ENCODE measurements at regions not wholly inside any gene's neighbourhood (a gene's known extent, or its start where the extent isn't known, plus 50 kb on each side); places are given as distances from the start of the nearest gene placed in this dataset.

DNA sequence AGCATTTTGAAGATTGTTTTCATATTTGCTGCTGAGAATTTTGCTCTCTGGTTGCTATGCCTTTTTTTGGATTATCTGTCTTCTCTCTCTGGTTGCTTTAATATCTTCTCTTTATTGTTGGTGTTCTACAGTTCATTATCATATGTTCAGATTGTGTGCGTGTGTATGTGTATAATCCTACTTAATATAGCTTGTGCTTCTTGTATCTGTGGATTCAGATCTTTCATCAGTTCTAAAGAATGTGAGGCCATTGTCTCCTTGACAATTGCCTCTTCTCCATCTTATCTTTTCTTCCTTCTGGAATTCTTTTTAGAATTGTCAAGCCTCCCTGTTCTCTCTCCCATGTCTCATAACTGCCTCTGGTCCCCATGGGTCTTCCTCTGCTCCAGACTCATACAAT lies 195.4 kb downstream of the CDC5L start:
- Histone ChIP-seq H3K4me3 (ENCODE audit: control insufficient read depth in 2 of 3, extremely low read depth in 1 of 3, insufficient read depth in 2 of 3, low read depth in 1 of 3, low read length in 3 of 3) (no peak overlapping the region), H4K20me1 (ENCODE audit: control insufficient read depth, extremely low read depth, insufficient read depth, low read length) (no peaks in the 10 kb centered on the region), H3K9me1 (ENCODE audit: control insufficient read depth, extremely low read depth, insufficient read depth, low read length) (no peaks in the 10 kb centered on the region), H3K4me2 (ENCODE audit: control insufficient read depth, extremely low read depth, insufficient read depth, low read depth, low read length) (no peak overlapping the region), H3K27me3 (ENCODE audit: control insufficient read depth, extremely low read depth, insufficient read depth, low read length) (peaks cover 4% of the 10 kb centered on the region), H3K4me1 (ENCODE audit: control insufficient read depth, extremely low read depth, insufficient read depth, low read length) (no peaks in the 10 kb centered on the region), H3K79me2 (ENCODE audit: control insufficient read depth, insufficient read depth, low read length) (no peaks in the 10 kb centered on the region), H3K36me3 (ENCODE audit: control insufficient read depth in 2 of 2, extremely low read depth in 1 of 2, insufficient read depth in 2 of 2, low read length in 2 of 2) (no peaks in the 10 kb centered on the region), H3K9me3 (ENCODE audit: control insufficient read depth, low read depth, low read length) (peaks cover 2% of the 10 kb centered on the region), H2AFZ (ENCODE audit: control insufficient read depth, low read length) (no peak overlapping the region), H3K9ac (ENCODE audit: control insufficient read depth, extremely low read depth, insufficient read depth, low read length) (no peak overlapping the region), H3K27ac (ENCODE audit: control insufficient read depth, insufficient read depth, low read length) (no peak overlapping the region)
- DNase-seq (ENCODE audit: low read depth, low spot score) (no peak), FAIRE-seq (no peak)
- dilution Hi-C loops (cut with MboI; ENCODE audit: extremely low pct_ligation_motif_present, low sequenced_read_pairs) = no loop called here
- TF ChIP-seq, protein P1, sequence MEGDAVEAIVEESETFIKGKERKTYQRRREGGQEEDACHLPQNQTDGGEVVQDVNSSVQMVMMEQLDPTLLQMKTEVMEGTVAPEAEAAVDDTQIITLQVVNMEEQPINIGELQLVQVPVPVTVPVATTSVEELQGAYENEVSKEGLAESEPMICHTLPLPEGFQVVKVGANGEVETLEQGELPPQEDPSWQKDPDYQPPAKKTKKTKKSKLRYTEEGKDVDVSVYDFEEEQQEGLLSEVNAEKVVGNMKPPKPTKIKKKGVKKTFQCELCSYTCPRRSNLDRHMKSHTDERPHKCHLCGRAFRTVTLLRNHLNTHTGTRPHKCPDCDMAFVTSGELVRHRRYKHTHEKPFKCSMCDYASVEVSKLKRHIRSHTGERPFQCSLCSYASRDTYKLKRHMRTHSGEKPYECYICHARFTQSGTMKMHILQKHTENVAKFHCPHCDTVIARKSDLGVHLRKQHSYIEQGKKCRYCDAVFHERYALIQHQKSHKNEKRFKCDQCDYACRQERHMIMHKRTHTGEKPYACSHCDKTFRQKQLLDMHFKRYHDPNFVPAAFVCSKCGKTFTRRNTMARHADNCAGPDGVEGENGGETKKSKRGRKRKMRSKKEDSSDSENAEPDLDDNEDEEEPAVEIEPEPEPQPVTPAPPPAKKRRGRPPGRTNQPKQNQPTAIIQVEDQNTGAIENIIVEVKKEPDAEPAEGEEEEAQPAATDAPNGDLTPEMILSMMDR (optimal IDR thresholded peaks at IDR 0.05 in 1 of 3, IDR thresholded peaks at IDR 0.05 in 1 of 3, conservative IDR thresholded peaks at IDR 0.05 in 1 of 3; ENCODE audit: extremely low read depth in 1 of 3, insufficient read depth in 2 of 3, low read length in 3 of 3) = no peak
- no peak for TF ChIP-seq EZH2 (IDR thresholded peaks at IDR 0.05; ENCODE audit: low read length)

DNA sequence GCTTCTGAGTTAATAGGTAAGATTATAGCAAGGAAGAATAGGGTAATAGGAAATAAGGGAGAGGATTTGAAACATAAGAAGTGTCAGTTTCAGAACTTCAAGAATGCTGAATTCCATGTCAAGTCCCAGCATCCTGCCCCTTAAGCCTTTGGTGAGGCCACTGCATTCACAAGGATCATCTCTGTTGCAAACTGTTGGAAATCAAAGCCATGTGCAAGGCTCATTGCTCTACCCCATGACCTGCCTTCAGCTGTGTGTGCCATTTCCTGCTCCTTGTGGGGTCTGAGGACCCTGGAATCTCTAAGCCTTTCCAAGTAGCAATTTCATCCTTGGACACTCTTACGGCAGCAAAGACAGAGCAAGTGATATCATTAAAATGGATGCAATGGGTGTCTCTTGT lies 203.0 kb downstream of the CDC5L start:
- TF ChIP-seq EZH2 (IDR thresholded peaks at IDR 0.05; ENCODE audit: low read length) = no peak
- TF ChIP-seq, protein P1 (optimal IDR thresholded peaks at IDR 0.05 in 1 of 3, IDR thresholded peaks at IDR 0.05 in 1 of 3, conservative IDR thresholded peaks at IDR 0.05 in 1 of 3; ENCODE audit: extremely low read depth in 1 of 3, insufficient read depth in 2 of 3, low read length in 3 of 3) = no peak
- H3K9me1 ChIP-seq (ENCODE audit: control insufficient read depth, extremely low read depth, insufficient read depth, low read length) = no peaks in the 10 kb centered on the region
- no peaks in the 10 kb centered on the region for H3K36me3 ChIP-seq (ENCODE audit: control insufficient read depth in 2 of 2, extremely low read depth in 1 of 2, insufficient read depth in 2 of 2, low read length in 2 of 2)
- no peak overlapping the region for H3K4me2 ChIP-seq (ENCODE audit: control insufficient read depth, extremely low read depth, insufficient read depth, low read depth, low read length)
- H3K4me1 ChIP-seq (ENCODE audit: control insufficient read depth, extremely low read depth, insufficient read depth, low read length) = no peaks in the 10 kb centered on the region
- no peak overlapping the region for H2AFZ ChIP-seq (ENCODE audit: control insufficient read depth, low read length)
- no peaks in the 10 kb centered on the region for H3K79me2 ChIP-seq (ENCODE audit: control insufficient read depth, insufficient read depth, low read length)
- H3K27me3 ChIP-seq (ENCODE audit: control insufficient read depth, extremely low read depth, insufficient read depth, low read length) = no peaks in the 10 kb centered on the region
- no peaks in the 10 kb centered on the region for H3K9me3 ChIP-seq (ENCODE audit: control insufficient read depth, low read depth, low read length)
- no peak for FAIRE-seq
- no peak overlapping the region for H3K4me3 ChIP-seq (ENCODE audit: control insufficient read depth in 2 of 3, extremely low read depth in 1 of 3, insufficient read depth in 2 of 3, low read depth in 1 of 3, low read length in 3 of 3)
- DNase-seq (ENCODE audit: low read depth, low spot score) = no peak
- no peaks in the 10 kb centered on the region for H4K20me1 ChIP-seq (ENCODE audit: control insufficient read depth, extremely low read depth, insufficient read depth, low read length)
- no peak overlapping the region for H3K9ac ChIP-seq (ENCODE audit: control insufficient read depth, extremely low read depth, insufficient read depth, low read length)
- dilution Hi-C loops (cut with MboI; ENCODE audit: extremely low pct_ligation_motif_present, low sequenced_read_pairs) = no loop called here
- no peak overlapping the region for H3K27ac ChIP-seq (ENCODE audit: control insufficient read depth, insufficient read depth, low read length)
